ENCODE measurements at regions not wholly inside any gene's neighbourhood (a gene's known extent, or its start where the extent isn't known, plus 50 kb on each side); places are given as distances from the start of the nearest gene placed in this dataset.

GRCh38 chr6:137776786-137777686 lies 90.0 kb upstream of the TNFAIP3 start:
- no peaks in the 10 kb centered on the region for H3K9me3 ChIP-seq (ENCODE audit: control insufficient read depth, insufficient read depth, low read length)
- no peak overlapping the region for H3K27ac ChIP-seq (ENCODE audit: low read length)
- WGBS (ENCODE audit: insufficient coverage, insufficient read length): no CpG with 5 or more reads among the region's 15 CpGs
- no peak overlapping the region for H3K4me3 ChIP-seq (ENCODE audit: low read length)
- no peak for DNase-seq (ENCODE audit: low read depth, low spot score)
- H3K27me3 ChIP-seq (ENCODE audit: control insufficient read depth, insufficient read depth, low read length): no peaks in the 10 kb centered on the region
- H3K36me3 ChIP-seq (ENCODE audit: control insufficient read depth, insufficient read depth, low read length): no peaks in the 10 kb centered on the region
- H3K4me1 ChIP-seq (ENCODE audit: control insufficient read depth, insufficient read depth, low read length): no peaks in the 10 kb centered on the region

- Histone ChIP-seq H3K27me3 (ENCODE audit: control insufficient read depth, insufficient read depth, low read length) (no peaks in the 10 kb centered on the region), H3K9me3 (ENCODE audit: control insufficient read depth, insufficient read depth, low read length) (no peaks in the 10 kb centered on the region), H3K4me1 (ENCODE audit: control insufficient read depth, insufficient read depth, low read length) (no peaks in the 10 kb centered on the region), H3K27ac (ENCODE audit: low read length) (no peak overlapping the region), H3K36me3 (ENCODE audit: control insufficient read depth, insufficient read depth, low read length) (no peaks in the 10 kb centered on the region), H3K4me3 (ENCODE audit: low read length) (no peak overlapping the region)
- no peak for DNase-seq (ENCODE audit: low read depth, low spot score)
- WGBS (ENCODE audit: insufficient coverage, insufficient read length): no CpG with 5 or more reads among the region's 1 CpG
Observed at GRCh38 chr6:137777687-137778075, 89.4 kb upstream of the TNFAIP3 start.

GRCh38 chr6:137779982-137780381 lies 87.1 kb upstream of the TNFAIP3 start:
- no CpG with 5 or more reads among the region's 3 CpGs for WGBS (ENCODE audit: insufficient coverage, insufficient read length)
- Histone ChIP-seq H3K9me3 (ENCODE audit: control insufficient read depth, insufficient read depth, low read length) (no peaks in the 10 kb centered on the region), H3K27me3 (ENCODE audit: control insufficient read depth, insufficient read depth, low read length) (no peaks in the 10 kb centered on the region), H3K36me3 (ENCODE audit: control insufficient read depth, insufficient read depth, low read length) (no peaks in the 10 kb centered on the region), H3K4me1 (ENCODE audit: control insufficient read depth, insufficient read depth, low read length) (no peaks in the 10 kb centered on the region), H3K4me3 (ENCODE audit: low read length) (no peak overlapping the region), H3K27ac (ENCODE audit: low read length) (no peak overlapping the region)
- DNase-seq (ENCODE audit: low read depth, low spot score): no peak

- Histone ChIP-seq H3K9me3 (ENCODE audit: control insufficient read depth, insufficient read depth, low read length) (no peaks in the 10 kb centered on the region), H3K27ac (ENCODE audit: low read length) (no peak overlapping the region), H3K36me3 (ENCODE audit: control insufficient read depth, insufficient read depth, low read length) (no peaks in the 10 kb centered on the region), H3K4me3 (ENCODE audit: low read length) (no peak overlapping the region), H3K27me3 (ENCODE audit: control insufficient read depth, insufficient read depth, low read length) (no peaks in the 10 kb centered on the region), H3K4me1 (ENCODE audit: control insufficient read depth, insufficient read depth, low read length) (no peaks in the 10 kb centered on the region)
- WGBS (ENCODE audit: insufficient coverage, insufficient read length): no CpG with 5 or more reads among the region's 7 CpGs
- DNase-seq (ENCODE audit: low read depth, low spot score): no peak
Observed at GRCh38 chr6:137780447-137781034, 86.5 kb upstream of the TNFAIP3 start.

GRCh38 chr6:137781639-137782038 lies 85.4 kb upstream of the TNFAIP3 start:
- WGBS (ENCODE audit: insufficient coverage, insufficient read length): no CpG with 5 or more reads among the region's 3 CpGs
- H3K27me3 ChIP-seq (ENCODE audit: control insufficient read depth, insufficient read depth, low read length): no peaks in the 10 kb centered on the region

GRCh38 chr6:137782166-137783039 lies 84.7 kb upstream of the TNFAIP3 start:
- H3K9me3 ChIP-seq (ENCODE audit: control insufficient read depth, insufficient read depth, low read length): no peaks in the 10 kb centered on the region
- no peaks in the 10 kb centered on the region for H3K36me3 ChIP-seq (ENCODE audit: control insufficient read depth, insufficient read depth, low read length)
- no peaks in the 10 kb centered on the region for H3K4me1 ChIP-seq (ENCODE audit: control insufficient read depth, insufficient read depth, low read length)
- DNase-seq (ENCODE audit: low read depth, low spot score): no peak
- WGBS (ENCODE audit: insufficient coverage, insufficient read length): no CpG with 5 or more reads among the region's 10 CpGs
- H3K27me3 ChIP-seq (ENCODE audit: control insufficient read depth, insufficient read depth, low read length): no peaks in the 10 kb centered on the region
- no peak overlapping the region for H3K4me3 ChIP-seq (ENCODE audit: low read length)
- no peak overlapping the region for H3K27ac ChIP-seq (ENCODE audit: low read length)

More at GRCh38 chr6:137781639-137782038, 85.4 kb upstream of the TNFAIP3 start:
- no peak overlapping the region for H3K27ac ChIP-seq (ENCODE audit: low read length)
- no peaks in the 10 kb centered on the region for H3K4me1 ChIP-seq (ENCODE audit: control insufficient read depth, insufficient read depth, low read length)
- H3K36me3 ChIP-seq (ENCODE audit: control insufficient read depth, insufficient read depth, low read length): no peaks in the 10 kb centered on the region
- no peak for DNase-seq (ENCODE audit: low read depth, low spot score)
- no peak overlapping the region for H3K4me3 ChIP-seq (ENCODE audit: low read length)
- H3K9me3 ChIP-seq (ENCODE audit: control insufficient read depth, insufficient read depth, low read length): no peaks in the 10 kb centered on the region

- H3K36me3 ChIP-seq (ENCODE audit: control insufficient read depth, insufficient read depth, low read length): no peaks in the 10 kb centered on the region
- H3K27ac ChIP-seq (ENCODE audit: low read length): no peak overlapping the region
- H3K27me3 ChIP-seq (ENCODE audit: control insufficient read depth, insufficient read depth, low read length): no peaks in the 10 kb centered on the region
- no peaks in the 10 kb centered on the region for H3K9me3 ChIP-seq (ENCODE audit: control insufficient read depth, insufficient read depth, low read length)
- WGBS (ENCODE audit: insufficient coverage, insufficient read length): no CpG with 5 or more reads among the region's 1 CpG
- no peak for DNase-seq (ENCODE audit: low read depth, low spot score)
- H3K4me1 ChIP-seq (ENCODE audit: control insufficient read depth, insufficient read depth, low read length): no peaks in the 10 kb centered on the region
- H3K4me3 ChIP-seq (ENCODE audit: low read length): no peak overlapping the region
Observed at GRCh38 chr6:137783710-137784109, 83.3 kb upstream of the TNFAIP3 start.

- WGBS (ENCODE audit: insufficient coverage, insufficient read length): no CpG with 5 or more reads among the region's 1 CpG
- no peaks in the 10 kb centered on the region for H3K9me3 ChIP-seq (ENCODE audit: control insufficient read depth, insufficient read depth, low read length)
- H3K27ac ChIP-seq (ENCODE audit: low read length): no peak overlapping the region
- H3K36me3 ChIP-seq (ENCODE audit: control insufficient read depth, insufficient read depth, low read length): no peaks in the 10 kb centered on the region
- no peak for DNase-seq (ENCODE audit: low read depth, low spot score)
- H3K4me3 ChIP-seq (ENCODE audit: low read length): no peak overlapping the region
- no peaks in the 10 kb centered on the region for H3K27me3 ChIP-seq (ENCODE audit: control insufficient read depth, insufficient read depth, low read length)
- no peaks in the 10 kb centered on the region for H3K4me1 ChIP-seq (ENCODE audit: control insufficient read depth, insufficient read depth, low read length)
Observed at GRCh38 chr6:137784583-137784982, 82.5 kb upstream of the TNFAIP3 start.

GRCh38 chr6:137787016-137787415 lies 80.0 kb upstream of the TNFAIP3 start:
- Histone ChIP-seq H3K36me3 (ENCODE audit: control insufficient read depth, insufficient read depth, low read length) (no peaks in the 10 kb centered on the region), H3K9me3 (ENCODE audit: control insufficient read depth, insufficient read depth, low read length) (no peaks in the 10 kb centered on the region), H3K4me3 (ENCODE audit: low read length) (no peak overlapping the region), H3K27me3 (ENCODE audit: control insufficient read depth, insufficient read depth, low read length) (no peaks in the 10 kb centered on the region), H3K4me1 (ENCODE audit: control insufficient read depth, insufficient read depth, low read length) (no peaks in the 10 kb centered on the region), H3K27ac (ENCODE audit: low read length) (no peak overlapping the region)
- DNase-seq (ENCODE audit: low read depth, low spot score): no peak
- WGBS (ENCODE audit: insufficient coverage, insufficient read length): no CpG with 5 or more reads among the region's 2 CpGs

- H3K27ac ChIP-seq (ENCODE audit: low read length): no peak overlapping the region
- H3K27me3 ChIP-seq (ENCODE audit: control insufficient read depth, insufficient read depth, low read length): no peaks in the 10 kb centered on the region
- H3K9me3 ChIP-seq (ENCODE audit: control insufficient read depth, insufficient read depth, low read length): no peaks in the 10 kb centered on the region
- no peak for DNase-seq (ENCODE audit: low read depth, low spot score)
- H3K4me3 ChIP-seq (ENCODE audit: low read length): no peak overlapping the region
- WGBS (ENCODE audit: insufficient coverage, insufficient read length): no CpG with 5 or more reads among the region's 1 CpG
- no peaks in the 10 kb centered on the region for H3K4me1 ChIP-seq (ENCODE audit: control insufficient read depth, insufficient read depth, low read length)
- H3K36me3 ChIP-seq (ENCODE audit: control insufficient read depth, insufficient read depth, low read length): no peaks in the 10 kb centered on the region
Observed at GRCh38 chr6:137788248-137788647, 78.8 kb upstream of the TNFAIP3 start.

All from iPS DF 6.9 (cell line).